MG63 (cell line): ENCODE measurements at regions not wholly inside any gene's neighbourhood (a gene's known extent, or its start where the extent isn't known, plus 50 kb on each side); places are given as distances from the start of the nearest gene placed in this dataset.
A peak's percentile ranks its signal among the peaks of the same experiment; 100 is the strongest.

Experiments
- DNase-seq: peaks from one replicate; pipeline ENCODE4 v3.0.0-alpha.2; 2020
- H3K27me3 ChIP-seq: fragments of 250-450 bp; sonication (Bioruptor Pico); 2 replicates; pipeline ENCODE4 v1.5.1; 2020; ENCODE audit warnings: mild to moderate bottlenecking, moderate library complexity
- H3K36me3 ChIP-seq: fragments of 250-450 bp; sonication (Bioruptor Pico); 2 replicates; pipeline ENCODE4 v1.5.1; 2020; ENCODE audit warnings: mild to moderate bottlenecking, moderate library complexity
- H3K4me3 ChIP-seq: fragments of 250-450 bp; sonication (Bioruptor Pico); 2 replicates; pipeline ENCODE4 v1.5.1; 2020; ENCODE audit warnings: mild to moderate bottlenecking, moderate library complexity
- H3K9me3 ChIP-seq: fragments of 250-450 bp; sonication (Bioruptor Pico); 2 replicates; pipeline ENCODE4 v1.5.1; 2020; ENCODE audit warnings: mild to moderate bottlenecking, moderate library complexity

DNA sequence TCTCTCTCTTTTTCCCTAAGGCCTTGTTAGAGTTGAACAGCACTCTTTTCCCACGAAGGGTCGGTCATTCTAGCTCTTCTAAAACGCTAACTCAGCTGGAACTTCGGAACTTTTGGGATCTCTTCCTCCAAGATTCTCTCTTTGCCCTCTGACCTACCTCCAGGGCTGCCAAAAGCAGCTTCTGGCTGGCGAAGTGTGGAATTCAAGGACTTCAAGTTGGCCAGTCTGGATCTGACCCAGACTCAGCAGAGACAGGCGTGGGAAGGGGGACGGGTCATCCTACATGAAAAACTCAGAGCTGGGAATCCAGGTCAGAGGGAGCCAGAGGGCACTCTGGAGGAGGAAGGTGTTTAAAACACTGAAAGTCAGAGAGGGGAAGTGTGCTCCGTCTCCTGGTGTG is 305.5 kb upstream of the HDAC4 start:
- no peaks in the 10 kb centered on the region for H3K27me3 ChIP-seq
- peak; percentile 43 for DNase-seq
- peaks cover 6% of the 10 kb centered on the region; the same call in 1 of the 2 replicates for H3K9me3 ChIP-seq
- no peak overlapping the region for H3K4me3 ChIP-seq
- H3K36me3 ChIP-seq = no peaks in the 10 kb centered on the region

DNA sequence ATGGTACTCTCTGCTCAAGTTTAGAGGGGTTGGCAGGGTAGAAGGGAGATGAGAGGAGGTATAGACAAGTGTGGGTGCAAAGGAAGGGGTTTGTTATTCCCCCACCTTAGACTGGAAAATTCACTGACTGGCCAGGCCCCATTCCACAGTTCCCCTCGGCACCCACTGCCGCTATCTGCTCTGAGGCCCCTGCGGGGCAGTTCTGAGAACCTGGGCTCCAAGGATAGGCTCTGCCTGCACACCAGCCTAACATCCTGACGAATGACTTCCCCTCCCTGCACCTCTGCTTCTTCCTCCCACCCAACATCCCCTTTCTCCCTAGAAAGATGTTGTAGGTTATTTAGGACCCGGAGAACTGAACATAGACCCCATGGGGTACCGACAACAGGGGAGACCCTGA is 303.9 kb upstream of the HDAC4 start:
- DNase-seq = no peak
- no peaks in the 10 kb centered on the region for H3K27me3 ChIP-seq
- H3K9me3 ChIP-seq = peaks cover 6% of the 10 kb centered on the region; the same call in 1 of the 2 replicates
- H3K36me3 ChIP-seq = no peaks in the 10 kb centered on the region
- H3K4me3 ChIP-seq = no peak overlapping the region

DNA sequence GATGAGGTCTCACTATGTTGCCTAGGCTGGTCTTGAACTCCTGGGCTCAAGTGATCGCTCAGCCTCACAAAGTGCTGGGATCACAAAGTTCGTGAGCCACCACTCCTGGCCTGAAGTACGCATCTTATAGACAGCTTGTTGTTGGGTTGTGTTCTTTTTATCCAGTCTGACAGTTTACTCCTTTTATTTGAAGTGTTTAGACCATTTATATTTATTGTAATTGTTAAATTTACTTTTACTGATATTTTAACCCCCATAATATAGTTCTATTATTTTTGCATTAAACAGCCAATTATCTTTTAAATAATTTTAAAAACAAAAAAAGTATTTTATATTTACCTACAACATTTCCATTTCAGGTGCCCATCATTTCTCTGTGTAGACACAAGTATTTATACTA is 303.0 kb upstream of the HDAC4 start:
- DNase-seq = no peak
- peaks cover 6% of the 10 kb centered on the region; the same call in 1 of the 2 replicates for H3K9me3 ChIP-seq

DNA sequence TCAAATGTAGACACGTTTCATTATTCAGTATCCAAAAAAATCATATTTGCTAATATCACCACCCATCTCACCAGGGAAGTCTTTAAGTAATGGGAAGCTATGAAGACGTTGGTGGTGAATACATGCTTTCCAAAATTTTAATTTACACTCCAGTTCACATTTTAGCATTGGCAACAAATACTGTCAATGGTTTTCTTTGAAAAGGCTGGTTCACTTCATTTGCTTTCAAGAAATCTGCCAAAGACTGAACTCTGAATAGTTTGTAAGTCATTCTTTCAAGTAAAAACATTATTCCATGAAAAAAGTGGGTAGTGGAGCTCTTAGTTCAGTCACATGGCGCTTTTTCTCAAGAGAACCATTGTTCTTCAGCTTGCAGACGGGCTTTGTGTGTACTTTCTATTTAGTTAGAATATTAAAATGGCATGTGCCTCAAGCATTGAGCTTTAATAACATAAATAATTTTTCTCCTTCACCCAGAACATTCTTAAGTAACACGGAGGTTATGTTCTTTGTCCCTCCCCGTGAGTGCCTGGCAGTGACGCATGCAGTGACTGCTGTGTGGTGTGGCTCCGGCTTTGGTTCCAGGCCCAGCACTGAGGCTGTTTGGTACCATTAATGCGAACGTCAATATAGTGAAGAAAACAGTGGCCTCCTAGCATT is 300.0 kb upstream of the HDAC4 start:
- Histone ChIP-seq H3K27me3 (no peaks in the 10 kb centered on the region), H3K4me3 (no peak overlapping the region), H3K9me3 (peaks cover 6% of the 10 kb centered on the region; the same call in 1 of the 2 replicates), H3K36me3 (no peaks in the 10 kb centered on the region)
- no peak for DNase-seq

More for the DNA sequence above, 303.0 kb upstream of the HDAC4 start:
- Histone ChIP-seq H3K27me3 (no peaks in the 10 kb centered on the region), H3K4me3 (no peak overlapping the region), H3K36me3 (no peaks in the 10 kb centered on the region)

DNA sequence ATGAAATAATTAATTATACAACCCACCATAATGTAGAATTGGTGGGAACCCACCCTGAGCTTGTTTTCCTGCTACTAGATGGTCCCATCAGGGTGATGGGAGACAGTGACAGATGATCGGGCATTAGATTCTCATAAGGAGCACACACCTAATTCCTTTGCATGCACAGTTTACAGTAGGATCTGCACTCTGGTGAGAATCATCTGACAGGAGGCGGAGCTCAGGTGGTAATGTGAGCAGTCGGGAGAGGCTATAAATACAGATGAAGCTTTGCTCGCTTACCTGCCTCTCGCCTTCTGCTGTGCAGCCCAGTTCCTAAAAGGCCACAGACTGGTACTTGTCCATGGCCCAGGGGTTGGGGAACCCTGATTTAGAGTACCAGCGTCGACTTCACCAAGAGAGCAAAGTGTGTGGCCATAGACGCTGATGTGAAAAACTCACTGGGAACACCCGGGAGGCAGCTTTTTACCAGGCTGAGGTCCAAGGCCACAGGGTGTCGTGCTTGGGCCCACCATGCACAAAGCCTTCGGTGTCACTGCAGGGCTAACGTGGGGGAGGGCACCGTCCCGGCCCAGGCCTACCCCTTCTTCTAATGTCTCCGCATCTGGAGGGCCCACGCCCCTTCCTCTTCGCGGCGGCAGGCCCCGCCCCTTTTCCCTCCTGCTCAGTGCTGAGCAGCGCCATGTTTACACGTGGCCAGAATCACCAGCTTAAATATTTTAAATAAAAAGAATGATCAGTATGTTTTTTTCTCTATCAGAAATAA is 296.8 kb upstream of the HDAC4 start:
- no peak overlapping the region for H3K4me3 ChIP-seq
- no peaks in the 10 kb centered on the region for H3K27me3 ChIP-seq
- no peaks in the 10 kb centered on the region for H3K9me3 ChIP-seq
- no peaks in the 10 kb centered on the region for H3K36me3 ChIP-seq
- no peak for DNase-seq

DNA sequence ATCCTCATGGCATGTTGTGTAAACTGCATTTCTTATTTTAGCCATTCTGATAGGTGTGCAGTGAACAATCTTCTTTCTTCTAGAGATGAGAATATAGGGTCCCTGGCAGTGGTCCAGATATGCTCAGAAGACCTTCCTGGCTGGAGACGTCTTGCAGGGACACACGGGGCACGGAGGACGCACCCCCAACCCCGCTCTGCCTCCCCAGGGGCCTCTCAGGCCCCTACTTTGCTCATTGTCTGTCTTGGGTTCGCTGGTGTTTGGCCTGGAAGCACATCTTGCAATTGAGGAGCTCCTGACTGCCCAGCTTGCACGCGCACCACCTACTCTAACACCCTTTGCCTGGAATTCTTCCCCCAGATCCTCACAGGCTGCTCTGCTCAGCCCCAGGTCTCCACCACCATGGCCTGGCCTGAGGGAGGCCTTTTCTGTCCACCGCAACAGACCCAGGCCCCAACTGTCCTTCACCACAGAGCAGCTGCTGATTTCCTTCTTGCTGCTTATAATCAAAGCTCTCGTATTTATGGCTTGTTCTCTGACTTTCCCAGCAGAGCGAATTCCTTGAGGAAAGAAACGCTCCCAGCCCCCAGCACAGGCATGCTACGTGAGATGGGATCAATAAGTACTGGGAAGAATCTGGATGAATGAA is 295.9 kb upstream of the HDAC4 start:
- H3K4me3 ChIP-seq = no peak overlapping the region
- H3K36me3 ChIP-seq = no peaks in the 10 kb centered on the region
- H3K27me3 ChIP-seq = no peaks in the 10 kb centered on the region
- H3K9me3 ChIP-seq = no peaks in the 10 kb centered on the region
- DNase-seq = no peak

DNA sequence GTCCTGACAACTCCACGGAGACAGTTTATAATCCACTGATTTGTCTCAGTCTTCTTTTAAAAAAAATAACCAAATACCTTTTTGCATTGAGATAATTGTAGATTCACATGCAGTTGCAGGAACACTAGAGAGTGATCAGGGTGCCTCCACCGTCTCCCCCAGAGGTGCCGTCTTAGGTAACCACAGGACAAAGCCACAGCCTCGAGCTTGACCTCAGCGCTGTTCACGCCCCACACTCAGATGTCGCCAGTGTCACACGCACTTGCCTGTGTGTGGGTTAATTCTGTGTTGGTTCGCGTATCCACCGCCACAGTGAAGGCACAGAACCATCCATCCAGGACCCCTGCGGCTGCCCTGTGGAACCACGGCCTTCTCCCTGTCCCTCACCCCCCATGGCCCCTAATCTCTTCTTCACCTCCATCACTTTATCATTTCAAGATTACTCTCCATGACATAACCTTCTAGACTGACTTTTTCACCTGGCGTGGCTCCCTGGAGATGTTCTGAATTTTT is 295.0 kb upstream of the HDAC4 start:
- Histone ChIP-seq H3K36me3 (no peaks in the 10 kb centered on the region), H3K4me3 (no peak overlapping the region), H3K27me3 (no peaks in the 10 kb centered on the region), H3K9me3 (no peaks in the 10 kb centered on the region)
- DNase-seq = no peak

DNA sequence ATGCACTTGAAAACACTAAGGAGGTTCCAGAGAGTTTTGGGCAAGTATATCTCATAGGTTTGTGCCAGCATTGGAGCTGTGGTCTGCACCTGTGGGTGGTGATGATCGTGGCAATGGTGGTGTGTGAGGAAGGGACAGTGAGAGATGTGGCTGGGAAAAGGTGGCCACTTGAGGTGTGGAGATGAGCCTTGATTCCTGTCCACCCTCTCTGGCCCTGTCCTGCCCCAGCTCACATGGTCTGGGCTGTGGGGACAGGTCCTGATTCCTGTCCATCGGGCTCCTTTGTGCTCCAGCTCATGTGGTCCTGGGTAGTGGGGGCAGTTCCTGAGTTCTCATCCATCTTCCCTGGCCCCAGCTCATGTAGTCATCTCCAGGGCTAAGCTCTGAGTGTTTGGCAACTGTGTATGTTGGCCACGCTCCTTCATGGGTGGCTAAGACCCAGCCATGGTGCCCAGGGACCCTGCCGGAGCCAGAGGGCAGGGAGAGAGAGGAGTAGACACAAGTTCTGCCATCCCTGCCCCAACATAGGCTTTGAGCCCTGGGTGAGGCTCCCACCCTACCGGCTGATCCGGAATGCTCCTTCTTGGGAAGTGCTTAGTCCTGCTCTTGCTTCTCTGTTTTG is 294.4 kb upstream of the HDAC4 start:
- Histone ChIP-seq H3K27me3 (no peaks in the 10 kb centered on the region), H3K36me3 (no peaks in the 10 kb centered on the region), H3K9me3 (no peaks in the 10 kb centered on the region), H3K4me3 (no peak overlapping the region)
- no peak for DNase-seq

DNA sequence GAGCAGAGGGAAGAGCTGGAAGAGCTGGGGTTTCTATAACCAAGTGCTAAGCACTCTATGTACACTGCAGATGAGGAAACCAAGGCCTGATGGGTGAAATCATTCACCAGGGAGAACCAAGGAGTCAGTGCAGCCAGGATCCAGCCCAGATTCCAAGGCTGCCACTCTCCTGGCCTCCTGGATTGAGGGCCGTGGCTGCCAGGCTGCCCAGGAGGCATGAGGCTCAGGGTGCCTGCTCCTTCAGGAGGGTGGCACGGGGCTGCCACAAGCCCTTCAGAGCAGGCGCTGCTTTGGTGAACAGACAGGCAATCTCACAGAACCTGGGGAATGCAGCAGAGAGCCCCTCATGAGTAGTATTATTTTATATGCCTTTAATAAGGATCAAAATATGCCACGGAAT is 293.7 kb upstream of the HDAC4 start:
- DNase-seq = no peak
- Histone ChIP-seq H3K9me3 (no peaks in the 10 kb centered on the region), H3K27me3 (no peaks in the 10 kb centered on the region), H3K4me3 (no peak overlapping the region), H3K36me3 (no peaks in the 10 kb centered on the region)

DNA sequence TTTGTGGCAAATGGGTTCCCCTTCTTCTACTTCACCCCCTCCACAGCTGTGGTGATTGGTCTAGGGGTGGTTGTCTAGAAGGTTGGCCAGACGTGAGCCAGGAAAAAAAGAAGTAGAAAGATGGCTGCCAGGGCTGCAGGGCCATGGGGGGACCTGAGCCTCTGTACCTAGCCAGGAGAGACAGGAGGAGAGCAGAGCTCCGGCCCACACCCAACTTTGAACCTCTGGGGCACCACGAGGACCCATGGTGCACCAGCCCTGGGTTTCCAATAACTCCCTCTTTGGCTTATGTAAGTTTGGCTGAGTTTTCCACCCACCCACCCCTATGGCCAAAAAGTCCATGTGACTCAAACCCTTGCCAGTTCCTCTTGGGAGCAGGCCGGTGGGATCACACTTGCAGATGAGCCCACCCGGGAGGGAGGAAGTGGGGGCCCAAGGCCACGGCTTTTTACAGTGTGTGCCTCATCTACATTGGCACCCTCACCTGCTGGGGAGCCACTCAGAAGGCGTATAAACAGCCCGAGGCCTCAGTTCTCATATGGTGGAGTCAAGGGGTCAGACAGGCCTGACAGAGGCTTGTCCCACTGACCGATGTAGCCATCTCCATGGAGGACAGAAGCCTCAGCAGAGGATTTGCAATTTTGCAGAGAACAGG is 293.1 kb upstream of the HDAC4 start:
- H3K9me3 ChIP-seq = no peaks in the 10 kb centered on the region
- H3K4me3 ChIP-seq = no peak overlapping the region
- DNase-seq = no peak
- H3K27me3 ChIP-seq = no peaks in the 10 kb centered on the region
- H3K36me3 ChIP-seq = no peaks in the 10 kb centered on the region

DNA sequence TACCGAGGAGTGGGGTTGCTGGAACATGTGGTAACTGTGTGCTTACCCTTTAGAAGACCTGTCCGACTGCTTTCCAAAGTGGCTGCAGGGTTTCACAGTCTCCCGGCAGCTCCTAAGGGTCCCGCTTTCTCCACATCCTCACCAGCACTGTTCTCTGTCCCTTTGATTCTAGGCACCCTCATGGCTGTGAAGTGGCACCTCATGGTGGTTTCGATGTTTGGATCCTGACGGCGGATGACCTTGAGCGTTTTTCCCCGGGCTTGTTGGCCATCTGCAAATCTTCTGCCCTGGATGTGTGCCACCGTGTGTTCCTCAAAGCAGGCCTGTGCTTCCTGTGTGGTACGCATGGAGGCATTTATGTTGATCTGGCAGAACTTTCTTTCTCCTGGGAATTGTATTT is 292.5 kb upstream of the HDAC4 start:
- H3K27me3 ChIP-seq = no peaks in the 10 kb centered on the region

DNA sequence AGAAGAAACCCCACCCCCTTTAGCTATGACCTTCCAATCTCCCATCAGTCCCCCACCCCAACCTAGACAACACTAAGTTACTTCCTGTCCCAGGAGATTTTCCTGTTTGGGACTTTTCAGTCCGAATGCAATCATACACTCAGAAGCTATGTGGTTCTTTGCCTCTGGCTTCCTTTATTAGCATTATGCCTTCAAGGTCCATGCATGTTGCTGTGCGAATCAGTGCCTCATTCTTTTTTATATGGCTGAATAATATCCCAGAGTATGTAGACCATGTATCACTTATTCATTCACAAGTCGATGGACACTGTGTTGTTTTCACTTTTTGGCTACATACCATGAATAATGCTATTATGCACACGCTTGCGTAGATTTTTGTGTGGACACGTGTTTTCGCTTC is 292.1 kb upstream of the HDAC4 start:
- Histone ChIP-seq H3K36me3 (no peaks in the 10 kb centered on the region), H3K9me3 (no peaks in the 10 kb centered on the region), H3K4me3 (no peak overlapping the region), H3K27me3 (no peaks in the 10 kb centered on the region)
- DNase-seq = no peak

More for the DNA sequence above, 292.5 kb upstream of the HDAC4 start:
- Histone ChIP-seq H3K9me3 (no peaks in the 10 kb centered on the region), H3K36me3 (no peaks in the 10 kb centered on the region), H3K4me3 (no peak overlapping the region)
- no peak for DNase-seq

DNA sequence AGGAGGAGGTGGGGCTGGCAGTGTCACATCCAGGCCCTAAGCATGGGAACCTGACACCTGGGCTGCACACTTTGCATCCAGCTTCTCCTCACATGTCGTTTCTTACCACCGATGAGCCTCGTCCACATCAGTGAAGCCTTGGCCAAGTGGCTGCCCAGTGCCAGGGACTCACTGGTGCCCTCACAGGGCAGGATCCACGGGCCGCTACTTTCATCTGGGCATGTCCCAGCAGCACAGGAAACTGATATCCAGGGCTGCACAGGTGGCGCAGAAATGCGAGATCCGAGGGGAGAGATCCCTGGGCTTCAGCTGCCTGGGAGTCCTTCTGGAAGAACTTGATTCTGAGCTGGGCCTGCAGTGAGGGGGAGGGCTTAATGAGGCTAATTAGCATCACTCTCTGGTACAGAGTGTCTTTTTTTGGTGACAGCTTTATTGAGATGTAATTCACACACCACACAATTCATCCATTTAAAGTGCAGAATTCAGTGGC is 291.6 kb upstream of the HDAC4 start:
- H3K27me3 ChIP-seq = no peaks in the 10 kb centered on the region
- no peaks in the 10 kb centered on the region for H3K9me3 ChIP-seq
- no peaks in the 10 kb centered on the region for H3K36me3 ChIP-seq
- no peak for DNase-seq
- H3K4me3 ChIP-seq = no peak overlapping the region

DNA sequence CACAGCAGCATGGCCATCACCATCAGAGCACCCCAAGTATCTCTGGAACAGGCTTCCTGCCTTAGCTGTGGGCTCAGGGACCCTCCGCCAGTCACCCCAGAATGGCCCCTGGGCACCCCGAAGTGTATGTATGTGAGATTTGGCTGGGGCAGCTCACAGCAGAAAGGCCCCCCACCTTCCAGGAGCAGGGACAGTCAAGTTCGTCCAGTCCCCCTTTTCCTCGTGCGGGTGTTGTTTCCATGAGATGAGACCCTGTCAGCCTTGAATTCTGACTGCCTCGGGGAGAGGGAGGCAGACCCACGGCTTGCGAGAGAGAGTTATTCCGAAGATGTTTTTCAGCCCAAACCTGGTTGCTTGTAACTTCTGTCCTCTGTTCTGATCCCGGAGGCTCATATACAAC is 290.9 kb upstream of the HDAC4 start:
- Histone ChIP-seq H3K9me3 (no peaks in the 10 kb centered on the region), H3K27me3 (no peaks in the 10 kb centered on the region), H3K4me3 (no peak overlapping the region), H3K36me3 (no peaks in the 10 kb centered on the region)
- DNase-seq = no peak

DNA sequence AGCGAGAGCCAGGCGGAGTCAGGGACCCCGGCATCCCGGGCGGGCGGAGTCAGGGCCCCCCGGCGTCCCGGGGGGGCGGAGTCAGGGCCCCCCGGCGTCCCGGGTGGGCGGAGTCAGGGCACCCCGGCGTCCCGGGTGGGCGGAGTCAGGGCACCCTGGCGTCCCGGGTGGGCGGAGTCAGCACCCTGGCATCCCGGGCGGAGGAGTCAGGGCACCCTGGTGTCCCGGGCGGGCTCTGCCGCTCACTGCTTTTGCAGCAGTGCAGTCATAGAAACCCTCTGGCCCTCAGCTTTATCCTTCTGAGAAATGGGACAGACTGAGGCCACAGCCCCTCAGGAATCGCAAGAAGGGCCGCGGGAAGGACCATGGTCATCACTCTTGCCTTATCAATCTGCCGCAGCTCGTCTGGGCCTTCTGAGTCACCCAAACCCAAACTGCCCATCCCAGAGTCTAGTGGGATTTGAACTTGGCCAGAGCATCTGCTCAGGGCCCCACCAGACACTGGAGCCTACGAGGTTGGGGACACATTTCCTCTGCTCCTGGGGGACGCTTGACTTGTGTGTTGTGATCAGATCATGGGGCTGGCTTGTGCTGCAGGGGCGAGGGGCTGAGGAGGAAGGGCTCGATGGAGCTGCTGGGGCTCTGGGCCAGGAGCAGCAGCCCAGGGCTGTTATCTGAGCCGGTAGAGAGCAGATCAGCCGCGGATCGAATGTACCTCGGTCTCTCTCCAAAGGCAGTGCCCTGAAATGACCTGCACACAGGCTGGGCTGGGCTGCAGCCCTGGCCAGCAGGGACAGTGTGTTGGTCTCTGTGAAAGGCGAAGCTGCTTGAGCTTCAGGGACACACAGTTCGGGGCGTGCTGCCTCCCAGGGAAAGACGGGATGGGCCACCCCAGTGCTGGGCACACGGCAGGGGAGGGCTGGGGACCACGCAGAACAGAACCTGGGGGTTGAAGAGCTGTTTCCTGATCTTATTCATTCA is 290.1 kb upstream of the HDAC4 start:
- H3K4me3 ChIP-seq = no peak overlapping the region
- H3K36me3 ChIP-seq = no peaks in the 10 kb centered on the region
- DNase-seq = no peak
- H3K9me3 ChIP-seq = no peaks in the 10 kb centered on the region
- H3K27me3 ChIP-seq = no peaks in the 10 kb centered on the region
